ENCODE measurements at regions not wholly inside any gene's neighbourhood (a gene's known extent, or its start where the extent isn't known, plus 50 kb on each side); places are given as distances from the start of the nearest gene placed in this dataset.

GRCh38 chr5:152607401-152608160 lies 202.5 kb upstream of the NMUR2 start:
- H3K4me1 Mint-ChIP-seq (ENCODE audit: low read depth, unreplicated experiment): peaks cover 5% of the 10 kb centered on the region
- TF ChIP-seq EZH2 (IDR thresholded peaks at IDR 0.05; ENCODE audit: insufficient read depth, low read length) (no peak), CTCF (IDR thresholded peaks at IDR 0.05; ENCODE audit: insufficient read depth, low read depth, low read length) (no peak)
- no peak overlapping the region for H3K4me3 Mint-ChIP-seq (ENCODE audit: unreplicated experiment)
- no peak overlapping the region for H3K27ac ChIP-seq (ENCODE audit: low read depth, low read length)
- no peaks in the 10 kb centered on the region for H3K27me3 Mint-ChIP-seq (ENCODE audit: low read depth, unreplicated experiment)
- H3K36me3 ChIP-seq (ENCODE audit: insufficient read depth, low read length): no peaks in the 10 kb centered on the region
- no peaks in the 10 kb centered on the region for H3K9me3 Mint-ChIP-seq (ENCODE audit: unreplicated experiment)
- FAIRE-seq (no peak), DNase-seq (ENCODE audit: low read depth) (no peak)
- H3K27ac Mint-ChIP-seq (ENCODE audit: unreplicated experiment): no peak overlapping the region
- no peak overlapping the region for H2AFZ ChIP-seq (ENCODE audit: low read depth, low read length)
- no peaks in the 10 kb centered on the region for H3K27me3 ChIP-seq (ENCODE audit: insufficient read depth, low read length)
- no peaks in the 10 kb centered on the region for H4K20me1 ChIP-seq (ENCODE audit: insufficient read depth, low read length)
- no peaks in the 10 kb centered on the region for H3K79me2 ChIP-seq (ENCODE audit: insufficient read depth, low read length)
- H3K4me1 ChIP-seq (ENCODE audit: insufficient read depth, low read length): no peaks in the 10 kb centered on the region
- no peaks in the 10 kb centered on the region for H3K9me3 ChIP-seq (ENCODE audit: insufficient read depth, low read depth, low read length)
- H3K4me2 ChIP-seq (ENCODE audit: low read length): no peak overlapping the region
- no peak overlapping the region for H3K9ac ChIP-seq (ENCODE audit: low read length)
- H3K4me3 ChIP-seq (ENCODE audit: insufficient read depth, low read depth, low read length): no peak overlapping the region
- no peaks in the 10 kb centered on the region for H3K36me3 Mint-ChIP-seq (ENCODE audit: low read depth, unreplicated experiment)

DNA sequence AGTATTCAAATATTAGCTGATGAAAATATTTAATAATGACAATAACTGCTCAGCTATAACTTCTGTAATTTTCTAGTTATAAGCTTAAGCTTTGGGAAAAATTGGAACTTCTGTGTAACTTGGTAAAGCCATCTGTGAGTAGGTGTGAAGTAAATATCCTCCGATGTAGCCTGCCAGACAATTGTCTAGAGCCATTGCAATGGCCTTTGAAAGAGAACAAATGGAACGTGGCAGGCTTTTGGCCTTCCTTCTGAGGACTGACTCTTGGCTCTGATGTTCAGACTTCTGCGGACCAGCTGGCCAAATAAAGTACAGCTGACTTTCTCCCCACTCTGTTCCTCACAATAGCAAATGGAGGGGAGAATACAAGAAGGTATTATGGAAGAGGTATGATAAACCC lies 203.4 kb upstream of the NMUR2 start:
- Histone ChIP-seq H3K4me1 (ENCODE audit: insufficient read depth, low read length) (no peaks in the 10 kb centered on the region), H3K9me3 (ENCODE audit: insufficient read depth, low read depth, low read length) (no peaks in the 10 kb centered on the region), H3K27ac (ENCODE audit: low read depth, low read length) (no peak overlapping the region), H3K79me2 (ENCODE audit: insufficient read depth, low read length) (no peaks in the 10 kb centered on the region), H3K36me3 (ENCODE audit: insufficient read depth, low read length) (no peaks in the 10 kb centered on the region), H3K27me3 (ENCODE audit: insufficient read depth, low read length) (no peaks in the 10 kb centered on the region), H4K20me1 (ENCODE audit: insufficient read depth, low read length) (no peaks in the 10 kb centered on the region), H3K4me3 (ENCODE audit: insufficient read depth, low read depth, low read length) (no peak overlapping the region), H3K4me2 (ENCODE audit: low read length) (no peak overlapping the region), H2AFZ (ENCODE audit: low read depth, low read length) (no peak overlapping the region), H3K9ac (ENCODE audit: low read length) (no peak overlapping the region)
- no peak for TF ChIP-seq CTCF (IDR thresholded peaks at IDR 0.05; ENCODE audit: insufficient read depth, low read depth, low read length)
- H3K4me1 Mint-ChIP-seq (ENCODE audit: low read depth, unreplicated experiment): peaks cover 2% of the 10 kb centered on the region
- H3K27me3 Mint-ChIP-seq (ENCODE audit: low read depth, unreplicated experiment): no peaks in the 10 kb centered on the region
- H3K9me3 Mint-ChIP-seq (ENCODE audit: unreplicated experiment): no peaks in the 10 kb centered on the region
- FAIRE-seq (no peak), DNase-seq (ENCODE audit: low read depth) (no peak)
- no peak overlapping the region for H3K4me3 Mint-ChIP-seq (ENCODE audit: unreplicated experiment)
- H3K36me3 Mint-ChIP-seq (ENCODE audit: low read depth, unreplicated experiment): no peaks in the 10 kb centered on the region
- no peak overlapping the region for H3K27ac Mint-ChIP-seq (ENCODE audit: unreplicated experiment)

DNA sequence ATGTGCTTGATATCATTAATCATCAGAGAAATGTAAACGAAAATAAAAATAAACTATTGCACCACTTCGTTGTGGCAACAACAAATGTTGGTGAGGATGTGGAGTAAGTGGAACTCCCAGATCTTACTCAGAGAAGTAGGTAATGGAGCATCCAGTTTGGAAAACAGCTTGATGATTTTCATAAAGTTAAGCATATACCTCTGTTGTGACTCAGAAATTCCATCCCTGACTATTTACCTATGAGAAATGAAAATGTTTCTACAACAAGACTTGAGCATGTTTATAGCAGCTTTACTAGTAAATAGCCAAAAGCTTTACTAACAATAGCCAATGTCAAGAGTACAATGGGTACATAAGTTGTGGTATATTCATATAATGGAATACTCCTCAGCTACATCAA lies 214.7 kb upstream of the NMUR2 start:
- no peak overlapping the region for H3K27ac ChIP-seq (ENCODE audit: low read depth, low read length)
- no peaks in the 10 kb centered on the region for H3K4me1 ChIP-seq (ENCODE audit: insufficient read depth, low read length)
- H3K27me3 Mint-ChIP-seq (ENCODE audit: low read depth, unreplicated experiment): no peaks in the 10 kb centered on the region
- H3K4me1 Mint-ChIP-seq (ENCODE audit: low read depth, unreplicated experiment): peaks cover 10% of the 10 kb centered on the region
- no peak overlapping the region for H2AFZ ChIP-seq (ENCODE audit: low read depth, low read length)
- no peaks in the 10 kb centered on the region for H3K36me3 Mint-ChIP-seq (ENCODE audit: low read depth, unreplicated experiment)
- FAIRE-seq: no peak
- no peak overlapping the region for H3K27ac Mint-ChIP-seq (ENCODE audit: unreplicated experiment)
- no peak overlapping the region for H3K4me3 ChIP-seq (ENCODE audit: insufficient read depth, low read depth, low read length)
- H4K20me1 ChIP-seq (ENCODE audit: insufficient read depth, low read length): no peaks in the 10 kb centered on the region
- no peak overlapping the region for H3K9ac ChIP-seq (ENCODE audit: low read length)
- no peaks in the 10 kb centered on the region for H3K27me3 ChIP-seq (ENCODE audit: insufficient read depth, low read length)
- H3K9me3 ChIP-seq (ENCODE audit: insufficient read depth, low read depth, low read length): no peaks in the 10 kb centered on the region
- TF ChIP-seq CTCF (IDR thresholded peaks at IDR 0.05; ENCODE audit: insufficient read depth, low read depth, low read length) (no peak), EZH2 (IDR thresholded peaks at IDR 0.05; ENCODE audit: insufficient read depth, low read length) (no peak)
- no peak for DNase-seq (ENCODE audit: low read depth)
- no peak overlapping the region for H3K4me2 ChIP-seq (ENCODE audit: low read length)
- no peaks in the 10 kb centered on the region for H3K36me3 ChIP-seq (ENCODE audit: insufficient read depth, low read length)
- no peaks in the 10 kb centered on the region for H3K79me2 ChIP-seq (ENCODE audit: insufficient read depth, low read length)
- no peaks in the 10 kb centered on the region for H3K9me3 Mint-ChIP-seq (ENCODE audit: unreplicated experiment)
- no peak overlapping the region for H3K4me3 Mint-ChIP-seq (ENCODE audit: unreplicated experiment)

Data from astrocyte (in vitro differentiated cells and primary cell).